Aorta (tissue), 5 donors: ENCODE measurements at regions not wholly inside any gene's neighbourhood (a gene's known extent, or its start where the extent isn't known, plus 50 kb on each side); places are given as distances from the start of the nearest gene placed in this dataset.

Experiments
- ATAC-seq: fragments of 200-7000 bp; cut with Tn5 transposase; one replicate; pipeline ENCODE4 v1.9.1; 2022; ENCODE audit warnings: moderate library complexity; ENCODE audit not compliant: low FRiP score
- DNase-seq, 2 donors: peaks; one replicate each; pipeline ENCODE4 v3.0.0-alpha.2; 2020
- H3K27ac ChIP-seq, 2 donors: one replicate each; pipeline ENCODE4 v1.5.1; 2013; ENCODE audit warnings: low read length in 2 of 2, mild to moderate bottlenecking in 2 of 2, moderate library complexity in 2 of 2, control low read depth in 1 of 2, inconsistent platforms in 1 of 2, low read depth in 1 of 2
- H3K27me3 ChIP-seq, 2 donors: one replicate each; pipeline ENCODE4 v1.6.1; 2013; ENCODE audit warnings: control low read depth in 1 of 2, low read length in 1 of 2, mild to moderate bottlenecking in 1 of 2, moderate library complexity in 1 of 2; ENCODE audit not compliant: insufficient read depth in 2 of 2, control insufficient read depth in 1 of 2
- H3K36me3 ChIP-seq, 2 donors: one replicate each; pipeline ENCODE4 v1.6.1; 2013; ENCODE audit warnings: control low read depth in 1 of 2, low read length in 1 of 2, mild to moderate bottlenecking in 1 of 2; ENCODE audit not compliant: insufficient read depth in 2 of 2, control insufficient read depth in 1 of 2
- H3K4me1 ChIP-seq, 2 donors: one replicate each; pipeline ENCODE4 v1.6.1; 2013; ENCODE audit warnings: low read length in 2 of 2, control low read depth in 1 of 2, mild to moderate bottlenecking in 1 of 2, moderate library complexity in 1 of 2; ENCODE audit not compliant: insufficient read depth in 2 of 2, control insufficient read depth in 1 of 2
- H3K4me3 ChIP-seq, 2 donors: one replicate each; pipeline ENCODE4 v1.5.1; 2013; ENCODE audit warnings: low read length in 2 of 2, control low read depth in 1 of 2, mild to moderate bottlenecking in 1 of 2
- H3K9me3 ChIP-seq: one replicate; pipeline ENCODE4 v1.6.1; 2013; ENCODE audit warnings: mild to moderate bottlenecking, low read length; ENCODE audit not compliant: control insufficient read depth
- WGBS, 2 donors: extraction: QIAGEN DNeasy Blood & Tissue Kit; methylation state at CpG; one replicate each; pipeline ENCODE4 v1.1.7; 2013; 5-methylcytosine and 5-hydroxymethylcytosine counted together
- intact Hi-C, 2 donors: fragments of 100-400 bp; cut with DNase I; formaldehyde crosslinking; loops; one replicate each; pipeline versions ENCODE4 v1.14.2 to v1.15.0; 2022
- donor health status: healthy with polysubstance abuse.
- donor health status: Bipolar disorder and iron deficiency.
- donor health status: DM: no; HTN: no; CAD: no.
- donor health status: DM: no; HTN: no; CAD: no.
- donor health status: DM: yes; HTN: yes; CAD: no.

DNA sequence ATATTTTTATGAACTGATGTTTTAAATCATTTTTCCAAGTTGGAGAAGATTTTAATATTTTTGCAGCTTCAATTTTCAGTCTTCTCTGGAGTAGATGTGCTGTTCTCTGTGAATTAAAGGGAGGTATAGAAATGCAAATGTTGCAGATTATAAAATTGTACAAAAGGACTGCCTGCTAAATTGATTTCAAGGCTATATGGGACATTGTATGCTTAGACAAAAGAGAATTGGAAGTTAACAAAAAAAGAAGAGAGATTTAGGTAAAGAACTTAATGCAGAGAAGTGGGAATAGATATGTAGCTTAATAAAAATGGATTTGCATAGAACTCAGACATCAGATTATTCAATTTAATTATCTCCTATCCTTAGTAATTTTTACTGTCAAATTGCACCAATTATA lies 403.3 kb downstream of the ZIC3 start:
- no peaks in the 10 kb centered on the region for H3K36me3 ChIP-seq
- H3K27me3 ChIP-seq: no peaks in the 10 kb centered on the region
- no peak overlapping the region for H3K4me3 ChIP-seq
- no peak for DNase-seq
- intact Hi-C loops: no loop called here
- H3K27ac ChIP-seq: no peak overlapping the region
- no peaks in the 10 kb centered on the region for H3K9me3 ChIP-seq
- no peaks in the 10 kb centered on the region for H3K4me1 ChIP-seq
- no peak for ATAC-seq

DNA sequence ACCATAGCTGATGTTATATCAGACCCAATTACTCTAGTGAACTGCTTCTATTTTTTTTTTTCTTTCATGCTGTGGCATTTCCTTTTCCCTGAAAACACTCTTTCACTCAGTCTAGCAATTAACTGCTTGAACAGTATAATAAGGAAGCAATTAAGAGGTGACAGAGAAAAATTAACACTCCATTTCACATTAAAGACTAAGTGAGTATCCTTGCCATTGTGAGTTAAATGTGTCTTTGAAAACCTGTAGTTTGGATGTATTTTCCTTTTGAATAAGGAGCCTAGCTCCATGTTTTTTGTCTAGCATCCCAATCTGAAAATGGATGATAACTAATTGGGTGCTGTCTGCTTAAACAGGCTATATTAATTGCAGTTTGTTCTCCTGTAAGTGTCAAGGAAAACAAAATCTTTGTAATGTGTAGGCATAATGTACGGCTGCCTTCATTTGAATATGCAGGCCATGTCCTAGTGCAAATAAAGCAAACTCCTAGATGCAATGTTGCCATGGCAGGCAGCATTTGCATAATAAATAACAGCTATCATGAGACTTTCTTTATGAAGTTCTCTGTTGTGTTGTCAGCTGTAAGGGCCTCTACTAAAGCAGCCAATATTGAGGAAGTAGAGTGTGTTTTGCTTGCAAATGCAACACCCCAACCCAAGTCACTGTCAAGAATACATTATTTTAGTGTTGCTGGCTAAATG lies 416.7 kb downstream of the ZIC3 start:
- H3K27me3 ChIP-seq: no peaks in the 10 kb centered on the region
- no peaks in the 10 kb centered on the region for H3K4me1 ChIP-seq
- intact Hi-C loops: no loop called here
- no peaks in the 10 kb centered on the region for H3K36me3 ChIP-seq
- ATAC-seq (no peak), DNase-seq (no peak)
- H3K9me3 ChIP-seq: no peaks in the 10 kb centered on the region
- WGBS, 2 donors: 28 to 33% methylated on average over 1 of the region's 1 CpG
- no peak overlapping the region for H3K4me3 ChIP-seq
- H3K27ac ChIP-seq: no peak overlapping the region

DNA sequence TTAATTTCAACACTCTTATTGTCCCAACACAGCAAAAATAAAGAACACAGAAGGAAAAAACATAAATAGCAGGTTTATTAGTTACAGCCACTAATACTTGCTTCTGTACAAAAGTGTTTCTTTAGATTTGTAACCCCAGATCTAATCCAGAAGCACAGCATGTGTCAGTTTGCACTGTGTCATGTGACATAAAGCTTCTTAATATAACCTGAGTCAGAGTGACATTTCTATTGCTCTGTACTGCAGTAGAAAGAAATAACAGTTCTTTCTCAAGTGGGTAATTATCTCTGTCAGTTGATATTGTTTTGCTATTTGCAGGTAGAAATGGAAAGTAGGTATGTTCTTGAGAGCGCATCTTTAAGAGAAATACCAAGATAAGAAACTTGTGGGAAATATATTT lies 422.5 kb downstream of the ZIC3 start:
- intact Hi-C loops: no loop called here
- Histone ChIP-seq H3K9me3 (no peaks in the 10 kb centered on the region), H3K4me3 (no peak overlapping the region), H3K4me1 (no peaks in the 10 kb centered on the region), H3K27ac (no peak overlapping the region), H3K36me3 (no peaks in the 10 kb centered on the region), H3K27me3 (no peaks in the 10 kb centered on the region)
- 64 to 70% methylated on average over 1 of the region's 1 CpG for WGBS, 2 donors
- no peak for ATAC-seq
- DNase-seq: no peak

DNA sequence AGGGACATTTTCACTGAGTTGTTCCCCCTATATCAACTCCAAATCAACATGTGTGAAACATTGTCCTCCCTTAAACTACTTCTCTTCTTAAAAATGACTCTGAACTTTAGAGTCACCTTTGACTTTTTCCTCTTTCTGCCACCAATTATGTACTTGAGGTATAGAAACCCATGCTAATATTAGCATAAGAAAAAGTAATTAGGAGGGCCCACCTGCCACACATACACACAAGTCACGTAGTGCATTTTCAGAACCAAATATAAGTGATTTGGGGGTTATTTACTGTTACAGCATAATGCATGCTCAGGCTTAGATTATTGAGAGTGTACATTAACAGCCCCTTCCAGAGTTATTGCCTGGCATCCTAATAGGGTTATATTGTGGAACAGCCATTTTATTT lies 432.7 kb downstream of the ZIC3 start:
- Histone ChIP-seq H3K4me3 (no peak overlapping the region), H3K27me3 (no peaks in the 10 kb centered on the region), H3K36me3 (no peaks in the 10 kb centered on the region), H3K9me3 (no peaks in the 10 kb centered on the region), H3K4me1 (no peaks in the 10 kb centered on the region), H3K27ac (no peak overlapping the region)
- DNase-seq: no peak
- ATAC-seq: no peak
- intact Hi-C loops: no loop called here
- WGBS, 2 donors: 48 to 73% methylated on average over 1 of the region's 1 CpG

DNA sequence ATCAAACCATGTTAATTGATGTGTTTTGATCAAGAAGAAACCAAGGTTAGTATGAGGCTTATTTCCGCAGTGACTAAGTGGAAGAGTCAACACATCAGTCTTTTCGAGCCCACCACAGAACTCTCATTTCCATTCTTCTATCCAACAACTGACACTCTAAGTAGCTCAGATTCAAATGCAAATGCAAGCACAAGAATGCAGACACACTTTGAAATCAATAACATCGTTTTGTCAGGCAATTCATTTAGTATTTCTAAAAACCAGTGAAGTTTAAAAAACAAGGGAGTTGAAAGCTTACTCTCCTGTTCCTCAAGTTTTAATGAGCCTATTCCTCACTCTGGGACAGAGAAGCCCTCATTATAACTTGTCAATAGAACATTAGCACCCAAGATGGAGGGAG lies 433.1 kb downstream of the ZIC3 start:
- no peaks in the 10 kb centered on the region for H3K4me1 ChIP-seq
- no peak overlapping the region for H3K27ac ChIP-seq
- no peak for ATAC-seq
- intact Hi-C loops: no loop called here
- no peaks in the 10 kb centered on the region for H3K9me3 ChIP-seq
- DNase-seq: no peak
- 45 to 54% methylated on average over 3 of the region's 3 CpGs for WGBS, 2 donors
- H3K4me3 ChIP-seq: no peak overlapping the region
- H3K36me3 ChIP-seq: no peaks in the 10 kb centered on the region
- no peaks in the 10 kb centered on the region for H3K27me3 ChIP-seq

DNA sequence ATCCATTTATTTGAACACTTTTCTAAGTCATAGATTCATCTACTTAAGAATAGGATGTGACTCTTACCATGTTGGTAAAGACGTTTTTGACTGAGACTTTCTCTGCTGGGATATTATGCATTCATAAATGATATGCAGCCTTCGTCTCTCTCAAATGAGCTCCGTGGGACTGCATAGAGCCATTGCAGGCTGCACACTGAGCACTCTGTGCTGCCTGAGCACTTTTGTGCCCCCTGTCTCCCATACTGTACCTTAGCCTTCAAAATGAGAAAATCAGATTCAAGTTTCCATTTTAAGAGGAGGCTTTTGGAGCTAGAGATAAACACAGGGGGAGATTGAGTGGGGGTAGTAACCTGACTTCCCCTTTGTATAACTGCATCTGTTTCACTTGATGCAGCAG lies 433.6 kb downstream of the ZIC3 start:
- no peak for ATAC-seq
- intact Hi-C loops: no loop called here
- H3K27ac ChIP-seq: no peak overlapping the region
- H3K27me3 ChIP-seq: no peaks in the 10 kb centered on the region
- H3K4me3 ChIP-seq: no peak overlapping the region
- no peaks in the 10 kb centered on the region for H3K9me3 ChIP-seq
- WGBS, 2 donors: 27 to 45% methylated on average over 3 of the region's 3 CpGs
- no peak for DNase-seq
- H3K4me1 ChIP-seq: no peaks in the 10 kb centered on the region
- H3K36me3 ChIP-seq: no peaks in the 10 kb centered on the region

DNA sequence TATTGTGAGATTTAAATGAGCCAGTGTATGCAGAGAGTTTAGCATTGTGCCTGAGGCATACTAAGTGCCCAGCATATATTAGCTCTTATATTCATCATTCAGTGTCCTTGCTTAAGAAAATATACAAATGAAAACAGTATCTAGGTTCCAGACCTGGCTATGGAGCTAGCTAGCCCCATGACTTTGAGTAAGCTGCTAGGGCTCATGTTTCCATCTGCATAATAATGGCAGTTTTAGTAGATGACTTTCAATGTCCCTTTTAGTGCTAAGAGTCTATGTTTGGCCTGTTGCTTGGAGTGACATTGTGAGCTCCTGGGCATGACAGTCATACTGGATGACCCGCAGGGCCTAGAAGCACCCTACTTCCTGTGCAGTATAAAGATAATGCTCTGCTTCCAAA lies 435.3 kb downstream of the ZIC3 start:
- DNase-seq (no peak), ATAC-seq (no peak)
- H3K36me3 ChIP-seq: no peaks in the 10 kb centered on the region
- no peak overlapping the region for H3K4me3 ChIP-seq
- no peaks in the 10 kb centered on the region for H3K9me3 ChIP-seq
- H3K27ac ChIP-seq: no peak overlapping the region
- H3K4me1 ChIP-seq: no peaks in the 10 kb centered on the region
- intact Hi-C loops: no loop called here
- 69 to 89% methylated on average over 1 of the region's 1 CpG for WGBS, 2 donors
- no peaks in the 10 kb centered on the region for H3K27me3 ChIP-seq

DNA sequence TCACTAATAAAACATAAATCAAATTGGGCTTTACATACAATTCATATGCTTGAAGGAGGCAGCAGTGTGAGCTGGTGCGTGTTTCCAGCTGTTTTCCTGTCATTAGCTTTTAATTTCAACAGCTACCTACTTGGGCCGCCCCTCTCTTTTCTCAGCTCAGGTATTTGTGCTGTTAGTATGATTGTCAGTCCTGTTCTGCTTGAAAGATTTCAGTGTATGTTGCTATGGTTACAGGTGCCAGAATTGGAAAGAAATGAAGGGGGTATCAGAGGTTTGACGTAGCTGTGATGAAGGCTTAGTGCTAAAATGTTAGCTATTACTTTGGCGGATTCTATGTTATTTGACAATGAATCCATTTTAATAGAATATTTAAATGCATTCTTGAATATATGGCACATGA lies 440.3 kb downstream of the ZIC3 start:
- no peak overlapping the region for H3K4me3 ChIP-seq
- no peaks in the 10 kb centered on the region for H3K4me1 ChIP-seq
- intact Hi-C loops: no loop called here
- 77 to 79% methylated on average over 4 of the region's 4 CpGs for WGBS, 2 donors
- H3K27ac ChIP-seq: no peak overlapping the region
- ATAC-seq (no peak), DNase-seq (no peak)
- H3K36me3 ChIP-seq: no peaks in the 10 kb centered on the region
- no peaks in the 10 kb centered on the region for H3K27me3 ChIP-seq
- H3K9me3 ChIP-seq: no peaks in the 10 kb centered on the region

DNA sequence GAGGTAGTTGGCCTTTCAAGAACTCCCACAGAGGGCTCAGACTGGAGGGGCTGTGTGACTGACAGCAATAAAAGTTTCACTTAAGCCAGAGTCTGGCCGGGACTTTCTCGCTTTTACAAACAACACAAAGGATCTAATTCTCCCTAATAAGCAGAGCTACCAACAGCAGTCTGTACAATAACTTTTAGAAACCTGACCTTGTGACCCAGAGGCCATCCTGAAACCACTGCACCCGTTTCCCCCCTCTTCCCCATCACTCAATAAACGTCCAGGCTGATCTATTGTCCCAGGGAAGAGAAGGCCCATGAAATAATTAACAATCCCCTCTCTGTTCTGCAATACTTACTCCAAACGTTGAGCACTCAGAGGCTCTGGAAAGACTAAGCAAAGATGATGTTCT lies 442.4 kb downstream of the ZIC3 start:
- Histone ChIP-seq H3K36me3 (no peaks in the 10 kb centered on the region), H3K9me3 (no peaks in the 10 kb centered on the region), H3K4me1 (no peaks in the 10 kb centered on the region), H3K4me3 (no peak overlapping the region), H3K27me3 (no peaks in the 10 kb centered on the region), H3K27ac (no peak overlapping the region)
- 8 to 14% methylated on average over 5 of the region's 5 CpGs for WGBS, 2 donors
- ATAC-seq (no peak), DNase-seq (no peak)
- intact Hi-C loops: no loop called here
